ENCODE measurements at regions not wholly inside any gene's neighbourhood (a gene's known extent, or its start where the extent isn't known, plus 50 kb on each side); places are given as distances from the start of the nearest gene placed in this dataset.

DNA sequence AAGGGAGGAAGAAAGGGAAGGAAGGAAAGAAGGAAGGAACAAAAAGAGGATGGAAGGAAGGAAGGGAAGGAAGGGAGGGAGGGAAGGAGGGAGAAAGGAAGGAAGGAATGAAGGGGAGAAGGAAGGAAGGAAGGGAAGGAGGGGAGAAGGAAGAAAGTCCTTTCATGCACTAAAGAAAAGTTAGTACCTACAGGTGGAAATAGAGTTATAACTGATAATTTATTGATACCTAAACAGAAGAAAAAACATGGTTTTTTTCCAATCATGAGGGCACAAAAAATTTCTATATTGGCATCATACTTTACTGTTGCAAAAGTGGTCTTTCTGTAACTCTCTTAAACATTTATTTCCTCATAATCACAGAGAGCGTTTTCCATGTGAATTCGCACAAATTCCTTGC lies 659.4 kb downstream of the MAFB start (continued):
- TF ChIP-seq SUZ12 (IDR thresholded peaks at IDR 0.05; ENCODE audit: low read length) (no peak), CEBPB (IDR thresholded peaks at IDR 0.05; ENCODE audit: low read depth, low read length) (no peak), ASH2L (IDR thresholded peaks at IDR 0.05; ENCODE audit: low read length) (no peak), GABPA (IDR thresholded peaks at IDR 0.05; ENCODE audit: borderline replicate concordance, insufficient read depth, low read length) (no peak), RNF2 (IDR thresholded peaks at IDR 0.05; ENCODE audit: borderline replicate concordance, low read depth, low read length, missing control alignments, poor library complexity, severe bottlenecking) (no peak), POLR2AphosphoS5 (IDR thresholded peaks at IDR 0.05; ENCODE audit: low read depth, low read length) (no peak)
